ENCODE measurements at regions not wholly inside any gene's neighbourhood (a gene's known extent, or its start where the extent isn't known, plus 50 kb on each side); places are given as distances from the start of the nearest gene placed in this dataset.

- no peak overlapping the region for H2BK15ac ChIP-seq (ENCODE audit: low read length)
- no peak overlapping the region for H2BK5ac ChIP-seq (ENCODE audit: low read depth, low read length)
- no peaks in the 10 kb centered on the region for H4K20me1 ChIP-seq (replicated peaks in 1 of 2; ENCODE audit: control insufficient read depth in 1 of 2, insufficient read depth in 2 of 2, low read length in 2 of 2)
- WGBS, 2 experiments (ENCODE audit: extremely low coverage in 1 of 2, insufficient coverage in 1 of 2, insufficient read length in 1 of 2, insufficient replicate concordance in 2 of 2, low coverage in 1 of 2, low lambda C conversion rate in 2 of 2, missing lambda C conversion rate in 1 of 2), result 82% methylated on average over 4 of the region's 4 CpGs; no CpG with 5 or more reads in 1 of the 2 experiments
- H2BK120ac ChIP-seq (replicated peaks; ENCODE audit: low read depth, low read length), result no peak overlapping the region
- H3K79me1 ChIP-seq (ENCODE audit: low read depth, low read length), result no peaks in the 10 kb centered on the region
- no peak overlapping the region for H4K5ac ChIP-seq (ENCODE audit: insufficient read length, low read depth, low read length)
- no peak overlapping the region for H3K4me2 ChIP-seq (ENCODE audit: insufficient read depth in 1 of 2, low read depth in 2 of 2, low read length in 2 of 2)
- ChIA-PET POLR2A (ENCODE audit: partially characterized antibody) (no interaction called here), CTCF (ENCODE audit: partially characterized antibody) (interaction anchor here (3.2 kb wide), 1 partner anchor 144 kb away, joined by 14 read pairs; no protein-coding TSS in a partner anchor)
- H3K18ac ChIP-seq (ENCODE audit: extremely low read depth, low read length), result no peak overlapping the region
- H3K56ac ChIP-seq (replicated peaks; ENCODE audit: insufficient read length, low read depth, low read length), result no peak overlapping the region
- no peaks in the 10 kb centered on the region for H3K36me3 ChIP-seq (ENCODE audit: control insufficient read depth in 2 of 4, insufficient read depth in 4 of 4, low read length in 3 of 4)
- no peak overlapping the region for H3K9ac ChIP-seq (replicated peaks in 1 of 4; ENCODE audit: extremely low read depth in 1 of 4, low read depth in 3 of 4, low read length in 3 of 4)
- no peak overlapping the region for H3K4ac ChIP-seq (replicated peaks; ENCODE audit: insufficient read length, low read depth, low read length)
- no peaks in the 10 kb centered on the region for H3K79me2 ChIP-seq (ENCODE audit: control insufficient read depth in 1 of 2, insufficient read depth in 2 of 2, low read length in 2 of 2)
- H3K9me3 ChIP-seq (ENCODE audit: insufficient read depth in 2 of 2, low read depth in 1 of 2, low read length in 1 of 2), result no peaks in the 10 kb centered on the region
- no peak overlapping the region for H4K91ac ChIP-seq (replicated peaks; ENCODE audit: insufficient read length, low read length)
- H2AFZ ChIP-seq (ENCODE audit: low read length), result no peak overlapping the region
- H4K8ac ChIP-seq (ENCODE audit: extremely low read depth, insufficient read depth, low read length), result no peak overlapping the region
- no peak overlapping the region for H3K4me3 ChIP-seq (ENCODE audit: extremely low read depth in 1 of 4, insufficient read depth in 2 of 4, low read depth in 3 of 4, low read length in 4 of 4)
- H2BK20ac ChIP-seq (ENCODE audit: low read length), result no peak overlapping the region
- H3K23me2 ChIP-seq (ENCODE audit: low read depth, low read length), result no peaks in the 10 kb centered on the region
- H3K4me1 ChIP-seq (replicated peaks in 1 of 4; ENCODE audit: control insufficient read depth in 3 of 4, insufficient read depth in 4 of 4, low read length in 3 of 4), result peaks cover 0 to 6% (median 4%) of the 10 kb centered on the region in 4 experiments; a peak in 4 of 7 replicates
- H3K23ac ChIP-seq (ENCODE audit: insufficient read length), result no peak overlapping the region
- no peaks in the 10 kb centered on the region for H3K27me3 ChIP-seq (replicated peaks in 1 of 4; ENCODE audit: control insufficient read depth in 3 of 4, extremely low read depth in 1 of 4, insufficient read depth in 3 of 4, low read length in 3 of 4)
- DNase-seq (ENCODE audit: low read depth in 1 of 2, low spot score in 2 of 2) (no peak), FAIRE-seq (no peak)
- no peak overlapping the region for H3K14ac ChIP-seq (ENCODE audit: insufficient read length)
- H2BK12ac ChIP-seq (ENCODE audit: low read depth, low read length), result no peak overlapping the region
- TF ChIP-seq BCL11A (IDR thresholded peaks at IDR 0.05; ENCODE audit: low read depth in 2 of 2, low read length in 2 of 2) (no peak), TCF12 (IDR thresholded peaks at IDR 0.05; ENCODE audit: low read depth, low read length) (no peak), KDM5A (IDR thresholded peaks at IDR 0.05; ENCODE audit: low read length) (no peak), NANOG (IDR thresholded peaks at IDR 0.05; ENCODE audit: insufficient read depth, low read depth, low read length, poor library complexity, severe bottlenecking) (no peak), SRF (IDR thresholded peaks at IDR 0.05; ENCODE audit: low read depth, low read length) (no peak), USF2 (IDR thresholded peaks at IDR 0.05; ENCODE audit: low read length) (no peak), E2F6 (IDR thresholded peaks at IDR 0.05) (no peak)
- no peak overlapping the region for H3K27ac ChIP-seq (ENCODE audit: low read depth, low read length)
- H2AK5ac ChIP-seq (ENCODE audit: low read depth, low read length), result no peak overlapping the region
These were observed 189.6 kb downstream of the GPAM start for GRCh38 chr10:111993872-111994426.

All from H1 (cell line).